ENCODE measurements at regions not wholly inside any gene's neighbourhood (a gene's known extent, or its start where the extent isn't known, plus 50 kb on each side); places are given as distances from the start of the nearest gene placed in this dataset.

DNA sequence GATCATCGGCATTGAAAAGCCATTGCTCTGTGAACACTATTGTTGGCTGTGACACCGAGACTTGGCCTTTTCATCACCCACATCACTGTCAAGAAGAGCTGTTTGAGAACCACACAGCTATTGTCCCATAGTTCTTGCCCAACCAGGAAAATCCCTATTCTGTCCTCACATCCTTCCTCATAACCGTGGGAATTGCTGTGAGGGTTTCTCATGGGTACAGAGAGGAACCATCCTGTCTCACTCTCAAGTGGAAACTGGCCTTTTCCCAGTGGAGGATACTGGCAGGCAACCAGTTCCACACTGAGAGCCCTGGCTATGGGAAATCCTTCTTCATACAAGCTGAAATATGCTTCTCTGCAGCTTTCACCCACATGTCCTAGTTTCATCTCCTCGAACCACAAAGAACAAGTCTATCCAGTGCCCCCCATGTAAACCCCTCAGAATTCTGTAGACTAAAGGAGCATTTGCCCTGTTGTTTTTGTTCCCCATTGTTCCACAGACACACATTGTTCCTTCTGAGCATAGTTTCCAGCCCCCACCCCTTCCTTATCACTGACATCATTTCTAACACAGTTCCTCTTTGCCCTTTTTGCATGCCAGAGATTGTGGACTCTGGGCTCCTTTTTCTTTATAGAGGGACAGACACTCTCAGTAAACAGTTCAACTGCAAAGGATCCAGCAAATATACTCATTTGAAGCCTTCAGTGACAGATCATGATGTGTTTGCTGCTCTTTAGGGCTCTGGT lies 57.8 kb upstream of the C5orf46 start:
- no peak for DNase-seq

DNA sequence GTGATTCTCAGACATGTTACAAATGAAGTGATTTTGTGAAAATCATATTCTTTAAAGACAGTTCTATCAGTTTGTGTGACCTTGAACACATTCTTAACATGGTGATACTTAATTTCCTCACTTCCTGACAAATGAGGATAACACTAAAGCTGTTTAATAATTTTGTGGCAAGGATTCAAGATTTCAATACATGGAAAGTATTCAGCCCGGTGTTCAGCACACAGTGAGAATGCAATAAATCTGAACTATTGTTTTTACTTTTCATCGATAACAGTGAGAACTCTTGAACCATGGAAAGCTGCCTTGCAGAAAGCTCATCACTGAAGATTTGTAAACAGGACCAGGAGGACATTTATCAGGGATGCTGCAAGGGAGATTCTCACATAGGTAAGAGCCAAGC lies 57.1 kb upstream of the C5orf46 start:
- no peak for DNase-seq

DNA sequence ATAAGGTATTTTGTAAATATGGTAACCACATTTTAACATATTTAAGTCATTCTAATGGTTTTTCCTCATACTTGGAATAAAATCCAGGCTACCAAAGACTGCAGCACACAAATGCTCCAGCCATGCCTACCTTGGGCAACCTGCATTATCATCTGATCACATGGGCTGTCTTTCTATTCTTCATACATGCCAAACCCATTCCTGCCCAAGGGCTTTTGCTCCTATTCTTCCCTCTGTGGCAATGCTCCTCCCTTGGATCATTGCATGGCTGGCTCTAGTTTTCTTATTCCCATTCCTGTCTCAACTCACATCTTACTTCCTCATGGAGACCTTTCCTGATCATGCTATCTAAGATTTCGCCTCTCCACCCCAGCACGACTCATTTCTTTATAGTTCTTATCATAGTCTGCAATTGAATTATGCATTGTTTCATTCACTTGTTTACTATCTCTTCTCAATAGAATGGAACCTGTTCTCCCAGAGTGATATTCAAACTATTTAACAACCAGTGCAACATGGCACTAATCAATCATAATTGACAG lies 54.9 kb upstream of the C5orf46 start:
- no peak for DNase-seq

DNA sequence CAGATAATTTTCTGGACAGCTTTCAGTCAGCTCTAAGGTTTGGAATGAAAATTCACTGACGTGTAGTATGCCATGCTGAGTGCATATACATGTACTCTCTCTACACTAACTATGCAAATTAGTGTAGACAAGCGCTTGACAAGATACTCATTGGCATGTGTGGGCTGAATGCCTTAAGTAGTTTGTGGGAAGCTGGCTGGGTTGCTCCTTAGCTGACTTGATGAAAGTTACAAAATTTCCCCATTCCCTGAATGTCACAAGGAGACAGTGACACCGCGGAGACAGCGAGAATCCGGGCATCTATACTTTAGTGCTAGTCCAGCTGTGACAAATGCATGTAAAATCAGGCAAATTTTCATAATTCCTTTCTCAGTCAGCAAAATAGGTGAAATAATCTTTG lies 51.6 kb upstream of the C5orf46 start:
- DNase-seq, result no peak

DNA sequence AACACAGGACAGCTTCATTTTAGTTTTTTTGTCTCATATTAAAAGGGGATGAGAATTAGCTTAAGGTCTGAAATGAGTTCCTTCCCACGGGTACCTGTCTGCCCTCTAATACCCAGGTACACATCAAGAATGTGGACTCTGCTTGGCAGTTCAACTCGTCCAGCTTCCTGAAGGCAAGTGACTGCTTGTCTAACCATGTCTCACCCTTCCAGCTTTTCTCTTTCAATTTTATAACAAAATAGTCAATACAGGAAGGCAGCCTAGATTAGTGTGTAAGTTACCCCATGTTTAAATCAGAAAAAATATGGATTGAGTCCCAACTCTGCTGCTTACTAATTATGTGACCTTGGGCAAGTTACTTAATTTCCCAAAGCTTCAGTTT lies 50.5 kb upstream of the C5orf46 start:
- no peak for DNase-seq

DNA sequence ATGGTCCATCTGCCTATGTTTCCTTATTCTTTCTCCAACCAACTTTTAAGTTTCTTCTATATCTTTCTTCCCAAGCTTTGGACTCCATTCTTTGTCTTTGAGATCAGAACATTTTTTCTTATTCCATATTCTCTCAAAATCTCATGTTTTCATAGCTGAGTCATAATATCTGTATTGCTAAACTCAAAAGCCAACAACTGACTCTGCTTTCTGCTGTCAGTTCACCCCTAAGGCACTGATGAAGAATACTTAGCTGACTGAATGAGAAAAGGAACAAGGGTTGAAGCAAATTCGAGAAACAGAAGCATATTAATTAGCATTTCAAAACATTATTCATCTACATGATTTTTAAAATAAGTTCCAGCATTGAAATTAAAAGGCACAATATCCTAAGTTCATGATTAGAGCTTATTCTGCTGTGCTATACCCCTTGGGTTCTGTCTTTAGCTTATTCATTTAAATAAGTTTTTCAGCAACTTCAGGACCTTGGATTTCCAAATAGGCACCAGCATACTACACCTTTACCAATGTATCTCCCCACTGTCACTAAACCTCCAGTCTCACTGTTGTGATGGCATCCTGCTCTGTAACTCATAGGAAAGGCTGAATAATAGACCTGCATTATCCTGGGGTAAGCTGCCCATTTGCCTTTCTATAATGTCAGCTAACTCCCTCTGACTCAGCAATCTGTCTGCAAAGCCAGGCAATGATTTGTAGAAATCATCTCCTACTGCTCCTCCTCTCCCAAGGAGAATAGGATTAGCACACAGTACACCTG lies 49.9 kb upstream of the C5orf46 start:
- no peak for DNase-seq

All from NCI-H446 (cell line).